8988T (cell line): ENCODE measurements at regions not wholly inside any gene's neighbourhood (a gene's known extent, or its start where the extent isn't known, plus 50 kb on each side); places are given as distances from the start of the nearest gene placed in this dataset.

Experiments
- DNase-seq: peaks from one replicate; pipeline ENCODE4 v3.0.0; 2011

- DNase-seq = no peak
Measured at GRCh38 chr2:221345516-221345915, 226.6 kb downstream of the EPHA4 start.

- no peak for DNase-seq
Measured at GRCh38 chr2:221346411-221346810, 225.7 kb downstream of the EPHA4 start.

DNA sequence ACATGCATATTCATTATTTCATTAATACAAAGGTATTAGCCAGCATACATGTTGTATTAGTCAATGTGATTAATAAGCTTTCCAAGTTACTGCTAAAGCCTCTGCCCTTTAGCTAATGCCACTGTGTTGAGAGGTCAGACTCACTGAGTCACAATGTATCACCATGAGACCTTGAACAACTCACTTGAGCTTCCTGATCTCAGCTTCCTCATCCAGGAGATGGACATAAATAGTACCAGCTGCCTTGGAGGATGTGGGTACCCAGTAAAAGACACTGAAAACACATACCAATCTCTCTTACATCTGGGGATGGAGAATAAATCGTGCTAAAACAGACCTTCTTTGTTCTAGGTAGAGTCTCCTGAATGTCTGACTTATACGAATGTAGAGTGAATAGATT, 224.6 kb downstream of the EPHA4 start:
- DNase-seq = no peak

DNA sequence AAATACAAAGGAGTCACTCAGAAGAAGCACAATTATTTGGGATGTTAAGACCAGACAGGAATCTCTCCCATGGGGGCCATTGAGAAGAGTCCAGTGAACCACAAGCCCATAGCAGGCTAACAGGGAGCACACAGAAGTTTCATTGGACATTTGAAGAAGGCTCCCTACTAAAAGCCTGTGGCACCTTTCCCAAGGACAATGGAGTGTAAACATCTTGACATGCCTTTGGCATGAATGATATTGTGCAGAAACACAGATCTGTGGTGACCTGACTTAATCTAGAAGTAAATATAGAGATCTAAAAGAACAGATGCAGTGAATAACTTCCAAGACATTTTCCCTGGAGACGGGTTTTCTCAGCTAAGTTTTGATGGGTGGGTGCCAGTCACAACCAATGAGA, 221.5 kb downstream of the EPHA4 start:
- no peak for DNase-seq

DNA sequence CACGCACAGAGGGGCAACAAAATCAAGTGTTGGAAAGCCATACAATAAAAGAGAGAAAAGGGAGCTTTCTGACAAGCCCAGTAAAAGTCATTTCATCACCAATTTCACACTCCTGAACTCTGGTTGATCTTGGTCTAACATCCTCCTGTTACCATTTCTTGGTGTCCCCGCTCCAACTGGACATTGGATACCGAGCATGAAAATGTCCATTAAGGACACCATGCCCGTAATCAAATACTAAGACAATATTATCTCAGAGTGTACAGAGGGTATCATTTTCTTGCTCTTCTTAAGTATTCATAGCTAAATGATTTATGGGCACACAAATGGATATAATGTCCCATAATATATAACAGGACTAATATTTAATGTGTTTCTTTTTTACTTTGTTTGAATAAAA, 218.9 kb downstream of the EPHA4 start:
- DNase-seq = no peak

- no peak for DNase-seq
Measured at GRCh38 chr2:221360312-221360711, 211.8 kb downstream of the EPHA4 start.

DNA sequence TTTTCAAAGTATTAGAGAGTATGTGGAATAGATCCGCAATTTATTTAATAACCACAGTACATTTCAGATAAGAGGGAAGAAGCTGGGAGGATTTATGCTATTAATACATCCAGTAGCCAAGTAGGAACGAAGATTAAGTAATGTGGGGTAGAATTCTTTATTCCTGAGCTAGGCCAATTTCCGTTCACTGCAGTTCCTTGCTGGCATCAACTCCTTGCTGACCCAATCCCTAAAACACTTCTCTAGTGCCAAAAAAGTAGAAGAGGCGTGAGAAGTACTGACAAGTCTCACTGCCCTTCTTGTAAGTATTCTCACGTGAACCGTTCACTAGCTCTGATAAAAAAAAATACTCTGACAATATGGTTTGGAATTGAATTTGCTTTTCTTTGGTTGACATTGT, 211.4 kb downstream of the EPHA4 start:
- DNase-seq = no peak

DNA sequence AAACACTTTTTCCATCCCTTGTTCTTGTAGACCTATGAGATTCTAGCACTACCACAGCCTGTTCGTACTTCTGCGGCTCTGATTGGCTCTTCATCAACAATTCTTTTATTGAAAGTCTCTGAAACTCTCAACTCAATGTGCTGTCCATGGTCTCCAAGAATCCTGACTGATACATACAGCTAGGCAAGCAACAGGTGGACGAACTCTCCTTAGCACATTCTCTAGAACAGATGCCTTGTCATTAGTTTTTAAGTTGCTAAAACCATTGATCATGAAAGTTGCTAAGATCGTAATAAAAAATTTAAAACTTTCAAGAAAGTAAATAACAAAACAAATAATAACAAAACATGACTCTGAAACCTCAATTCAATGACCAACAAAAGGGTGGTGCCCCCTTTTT, 210.5 kb downstream of the EPHA4 start:
- no peak for DNase-seq

GRCh38 chr2:221364672-221365071, 207.4 kb downstream of the EPHA4 start:
- no peak for DNase-seq
